Astrocyte (in vitro differentiated cells and primary cell): ENCODE measurements at regions not wholly inside any gene's neighbourhood (a gene's known extent, or its start where the extent isn't known, plus 50 kb on each side); places are given as distances from the start of the nearest gene placed in this dataset.

Source experiments
- DNase-seq: peaks from one replicate; pipeline ENCODE4 v3.0.0-alpha.2; 2010; ENCODE audit warnings: low read depth
- FAIRE-seq: peaks from 2 replicates; lab custom pipeline; 2011; peaks lifted over from hg19 to GRCh38; lab: Jason Lieb, UNC
- H2AFZ ChIP-seq: 2 replicates; pipeline ENCODE4 v1.6.0; 2012; ENCODE audit warnings: low read depth, low read length, inconsistent platforms
- H3K27ac ChIP-seq: 2 replicates; pipeline ENCODE4 v1.5.1; 2011; ENCODE audit warnings: low read depth, low read length, inconsistent platforms
- H3K27me3 ChIP-seq: 2 replicates; pipeline ENCODE4 v1.6.0; 2011; ENCODE audit warnings: low read length, inconsistent platforms; ENCODE audit not compliant: insufficient read depth
- H3K36me3 ChIP-seq: 2 replicates; pipeline ENCODE4 v1.5.1; 2011; ENCODE audit warnings: low read length, inconsistent platforms; ENCODE audit not compliant: insufficient read depth
- H3K4me1 ChIP-seq: 2 replicates; pipeline ENCODE4 v1.5.1; 2011; ENCODE audit warnings: low read length, inconsistent platforms; ENCODE audit not compliant: insufficient read depth
- H3K4me2 ChIP-seq: 2 replicates; pipeline ENCODE4 v1.6.0; 2012; ENCODE audit warnings: low read length, inconsistent platforms
- H3K4me3 ChIP-seq: 2 replicates; pipeline ENCODE4 v1.5.1; 2011; ENCODE audit warnings: low read depth, mild to moderate bottlenecking, low read length, inconsistent platforms; ENCODE audit not compliant: insufficient read depth
- H3K79me2 ChIP-seq: 2 replicates; pipeline ENCODE4 v1.6.0; 2012; ENCODE audit warnings: mild to moderate bottlenecking, low read length, inconsistent platforms; ENCODE audit not compliant: insufficient read depth
- H3K9ac ChIP-seq: 2 replicates; pipeline ENCODE4 v1.6.0; 2012; ENCODE audit warnings: mild to moderate bottlenecking, low read length, inconsistent platforms
- H3K9me3 ChIP-seq: 2 replicates; pipeline ENCODE4 v1.5.1; 2012; ENCODE audit warnings: low read depth, mild to moderate bottlenecking, low read length, inconsistent platforms; ENCODE audit not compliant: insufficient read depth
- H4K20me1 ChIP-seq: 2 replicates; pipeline ENCODE4 v1.6.0; 2012; ENCODE audit warnings: low read length, inconsistent platforms; ENCODE audit not compliant: insufficient read depth
- H3K27ac Mint-ChIP-seq: one replicate; pipeline ENCODE4 v1.8.0; 2021; ENCODE audit warnings: mild to moderate bottlenecking, mixed read lengths; ENCODE audit not compliant: unreplicated experiment
- H3K27me3 Mint-ChIP-seq: one replicate; pipeline ENCODE4 v1.8.0; 2021; ENCODE audit warnings: low read depth, mixed read lengths; ENCODE audit not compliant: unreplicated experiment
- H3K36me3 Mint-ChIP-seq: one replicate; pipeline ENCODE4 v1.8.0; 2021; ENCODE audit warnings: low read depth, mixed read lengths; ENCODE audit not compliant: unreplicated experiment
- H3K4me1 Mint-ChIP-seq: one replicate; pipeline ENCODE4 v1.8.0; 2021; ENCODE audit warnings: low read depth, mixed read lengths; ENCODE audit not compliant: unreplicated experiment
- H3K4me3 Mint-ChIP-seq: one replicate; pipeline ENCODE4 v1.8.0; 2021; ENCODE audit warnings: mild to moderate bottlenecking, moderate library complexity, mixed read lengths; ENCODE audit not compliant: unreplicated experiment
- H3K9me3 Mint-ChIP-seq: one replicate; pipeline ENCODE4 v1.8.0; 2021; ENCODE audit warnings: mild to moderate bottlenecking, mixed read lengths; ENCODE audit not compliant: unreplicated experiment
- CTCF ChIP-seq: IDR thresholded peaks from 2 replicates; pipeline ENCODE4 v1.5.1; 2011; ENCODE audit warnings: low read depth, mild to moderate bottlenecking, inconsistent platforms, low read length, moderate library complexity; ENCODE audit not compliant: insufficient read depth
- EZH2 ChIP-seq: IDR thresholded peaks from 2 replicates; pipeline ENCODE4 v1.6.1; 2012; ENCODE audit warnings: mild to moderate bottlenecking, low read length, inconsistent platforms; ENCODE audit not compliant: insufficient read depth

- Mint-ChIP-seq H3K27me3 (no peaks in the 10 kb centered on the region), H3K9me3 (peaks cover 3% of the 10 kb centered on the region), H3K27ac (no peak overlapping the region), H3K36me3 (no peaks in the 10 kb centered on the region), H3K4me1 (peaks cover 11% of the 10 kb centered on the region), H3K4me3 (no peak overlapping the region)
- Histone ChIP-seq H3K79me2 (no peaks in the 10 kb centered on the region), H4K20me1 (no peaks in the 10 kb centered on the region), H3K36me3 (no peaks in the 10 kb centered on the region), H3K4me2 (no peak overlapping the region), H3K9me3 (no peaks in the 10 kb centered on the region), H3K4me3 (no peak overlapping the region), H3K27ac (no peak overlapping the region), H3K27me3 (no peaks in the 10 kb centered on the region), H3K4me1 (no peaks in the 10 kb centered on the region), H2AFZ (no peak overlapping the region), H3K9ac (no peak overlapping the region)
- no peak for DNase-seq
- FAIRE-seq = no peak
- TF ChIP-seq CTCF = no peak
- no peak for TF ChIP-seq EZH2
Measured at GRCh38 chr6:156269751-156270369, 507.3 kb upstream of the ARID1B start.

- no peaks in the 10 kb centered on the region for H3K9me3 ChIP-seq
- no peak overlapping the region for H3K4me2 ChIP-seq
- H2AFZ ChIP-seq = no peak overlapping the region
Measured at GRCh38 chr6:156268849-156269248, 508.3 kb upstream of the ARID1B start.

More at GRCh38 chr6:156268849-156269248, 508.3 kb upstream of the ARID1B start:
- H4K20me1 ChIP-seq = no peaks in the 10 kb centered on the region
- H3K4me1 Mint-ChIP-seq = peaks cover 11% of the 10 kb centered on the region
- no peak overlapping the region for H3K27ac ChIP-seq
- DNase-seq = no peak
- H3K27me3 ChIP-seq = no peaks in the 10 kb centered on the region
- H3K9me3 Mint-ChIP-seq = peaks cover 8% of the 10 kb centered on the region
- H3K36me3 ChIP-seq = no peaks in the 10 kb centered on the region
- no peaks in the 10 kb centered on the region for H3K27me3 Mint-ChIP-seq
- FAIRE-seq = no peak
- TF ChIP-seq EZH2 (no peak), CTCF (no peak)
- no peaks in the 10 kb centered on the region for H3K36me3 Mint-ChIP-seq
- no peak overlapping the region for H3K9ac ChIP-seq
- no peak overlapping the region for H3K4me3 Mint-ChIP-seq
- no peaks in the 10 kb centered on the region for H3K4me1 ChIP-seq
- H3K4me3 ChIP-seq = no peak overlapping the region
- H3K79me2 ChIP-seq = no peaks in the 10 kb centered on the region
- peak overlapping the region; percentile 10 for H3K27ac Mint-ChIP-seq
